ENCODE measurements at regions not wholly inside any gene's neighbourhood (a gene's known extent, or its start where the extent isn't known, plus 50 kb on each side); places are given as distances from the start of the nearest gene placed in this dataset.
"Not testable (repeated sequence)": the region's sequence is repeated elsewhere in the genome, so short reads cannot be mapped to it uniquely, and the experiment has no call there.

DNA sequence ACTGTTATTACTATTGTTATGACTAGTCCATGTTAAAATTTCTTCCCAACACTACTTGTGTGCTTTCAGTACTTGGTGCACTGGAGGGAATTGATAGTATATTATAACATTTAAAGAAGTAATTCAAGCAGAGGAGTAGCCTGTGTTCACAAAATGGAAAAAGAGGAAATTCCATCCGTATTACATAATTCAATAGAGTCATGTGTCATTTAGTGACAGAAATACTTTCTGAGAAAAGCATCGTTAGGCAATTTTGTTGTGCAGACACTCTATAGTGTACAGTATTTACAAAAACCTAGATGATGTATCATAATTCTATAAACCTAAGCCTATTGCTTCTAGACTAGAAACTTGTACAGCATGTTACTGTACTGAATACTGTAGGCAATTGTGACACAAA is 78.3 kb upstream of the PCSK5 start:
- DNase-seq: no peak

DNA sequence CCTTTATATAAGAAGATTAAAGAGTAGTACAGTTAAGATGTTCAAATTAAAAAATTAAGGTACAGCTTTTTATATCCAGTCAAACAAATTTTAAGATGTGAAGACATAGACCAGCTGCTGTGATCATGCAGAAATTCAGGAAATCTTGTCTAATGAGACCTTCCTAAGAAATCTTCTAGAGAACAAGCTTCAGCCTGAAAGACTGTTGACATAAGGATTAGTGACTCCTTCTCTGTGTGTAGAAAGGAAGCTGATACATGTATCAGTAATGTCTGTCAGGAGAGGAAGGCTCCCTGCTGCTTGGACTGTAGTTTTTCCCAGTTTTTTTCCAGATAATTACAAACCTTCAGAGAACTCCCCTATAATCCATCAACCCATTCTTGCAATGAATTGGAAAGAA is 75.8 kb upstream of the PCSK5 start:
- no peak for DNase-seq

DNA sequence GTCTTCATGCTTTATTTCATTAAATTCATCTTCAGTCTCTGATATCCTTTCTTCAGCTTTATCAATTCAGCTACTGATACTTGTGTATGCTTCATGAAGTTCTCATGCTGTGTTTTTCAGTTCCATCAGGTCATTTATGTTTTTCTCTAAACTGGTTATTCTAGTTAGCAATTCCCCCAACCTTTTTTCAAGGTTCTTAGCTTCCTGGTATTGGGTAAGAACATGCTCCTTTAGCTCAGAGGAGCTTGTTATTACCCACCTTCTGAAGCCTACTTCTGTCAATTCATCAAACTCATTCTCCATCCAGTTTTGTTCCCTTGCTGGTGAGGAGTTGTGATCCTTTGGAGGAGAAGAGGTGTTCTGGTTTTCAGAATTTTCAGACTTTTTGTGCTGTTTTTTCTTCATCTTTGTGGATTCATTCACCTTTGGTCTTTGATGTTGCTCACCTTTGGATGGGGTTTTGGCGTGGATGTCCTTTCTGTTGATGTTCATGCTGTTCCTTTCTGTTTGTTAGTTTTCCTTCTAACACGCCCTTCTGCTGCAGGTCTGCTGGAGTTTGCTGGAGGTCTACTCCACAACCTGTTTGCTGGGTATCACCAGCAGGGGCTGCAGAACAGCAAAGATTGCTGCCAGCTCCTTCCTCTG is 69.9 kb upstream of the PCSK5 start:
- not testable (repeated sequence) for DNase-seq

DNA sequence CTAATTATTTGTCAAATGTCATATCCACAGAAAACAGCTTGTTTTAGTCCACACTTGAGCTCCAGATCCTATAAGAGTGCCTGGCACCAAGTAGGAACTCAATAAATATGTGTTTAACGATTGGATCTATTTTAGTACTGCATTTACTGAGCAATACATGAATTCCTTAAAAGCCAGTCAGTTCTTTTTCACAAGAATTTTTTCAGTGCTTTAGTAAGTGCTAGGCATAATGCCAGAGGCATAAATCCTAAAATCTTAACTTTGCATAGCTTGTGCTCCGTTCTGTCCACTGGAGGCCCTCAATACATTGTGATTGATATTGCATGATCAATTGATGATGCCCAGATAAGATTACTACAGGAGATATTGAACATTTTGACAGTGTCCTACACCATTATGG is 67.3 kb upstream of the PCSK5 start:
- DNase-seq: no peak

DNA sequence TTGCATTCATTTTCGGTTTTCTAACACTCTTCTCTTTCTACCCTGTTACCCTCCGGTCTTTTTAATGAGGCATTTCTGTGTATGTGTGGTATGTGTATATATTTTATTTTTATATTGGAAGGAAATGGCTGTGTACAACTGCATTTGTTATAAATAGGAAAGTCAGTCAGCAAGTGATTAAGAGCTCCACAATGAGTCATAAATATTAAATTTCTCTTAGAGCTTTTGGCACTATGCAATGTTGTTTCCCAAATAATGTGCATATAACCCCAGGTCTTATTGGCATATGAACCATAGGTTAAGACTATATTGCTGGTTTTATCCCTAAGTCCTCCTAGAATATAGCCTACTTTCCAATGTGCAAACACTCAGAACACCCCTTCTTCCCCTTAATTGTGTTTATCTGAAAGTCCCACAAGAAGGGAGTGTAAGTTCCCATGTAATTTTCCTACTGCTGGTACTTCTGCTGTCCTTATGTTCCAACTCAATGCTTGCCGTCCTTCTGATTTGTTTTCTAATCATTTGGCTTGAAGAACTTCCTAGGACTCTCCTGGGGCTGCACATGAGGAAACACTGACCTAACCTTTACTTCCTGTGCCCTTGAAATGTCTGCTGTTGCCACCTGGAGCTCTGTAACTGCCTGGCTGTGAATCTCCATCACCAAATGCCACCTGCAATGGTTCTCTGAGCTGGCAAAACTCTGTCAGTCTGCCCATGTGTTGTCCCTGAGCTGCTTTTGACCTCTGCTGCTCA is 65.5 kb upstream of the PCSK5 start:
- no peak for DNase-seq

DNA sequence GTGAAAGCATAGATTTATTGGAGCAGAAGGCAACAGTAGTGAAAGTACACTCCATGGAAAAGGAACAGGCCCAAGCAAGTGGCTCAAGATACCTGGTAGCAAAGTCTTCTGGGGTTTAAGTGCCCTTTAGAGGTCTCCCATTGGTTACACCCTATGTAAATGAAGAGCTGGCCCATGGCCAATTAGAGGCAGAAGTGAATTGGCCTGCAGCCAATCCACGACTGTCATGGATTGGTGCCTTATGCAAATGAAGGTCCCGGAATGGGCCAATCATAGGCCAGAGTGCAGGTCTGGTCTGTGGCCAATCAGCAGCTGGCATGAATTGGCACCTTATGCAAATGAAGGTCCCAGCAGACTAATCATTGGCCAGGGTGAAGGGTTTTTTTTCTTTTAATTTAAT is 64.2 kb upstream of the PCSK5 start:
- no peak for DNase-seq

DNA sequence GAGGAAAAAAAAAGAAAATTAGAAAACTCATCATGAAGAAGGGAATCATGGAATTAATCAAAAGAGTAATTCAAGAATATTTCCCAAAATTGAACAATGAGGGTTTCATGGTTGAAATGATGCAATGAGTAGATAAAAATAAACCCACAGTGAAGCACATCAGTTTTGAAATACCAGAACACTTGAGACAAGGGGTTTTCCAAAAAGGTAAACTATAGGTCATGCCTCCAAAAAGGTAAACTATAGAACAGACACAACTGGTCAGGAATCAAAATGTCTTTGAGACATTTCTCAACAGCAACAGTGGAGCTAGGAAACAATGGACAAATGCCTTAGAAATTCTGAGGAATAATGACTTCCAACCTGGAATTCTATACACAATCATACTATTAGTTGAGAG is 60.2 kb upstream of the PCSK5 start:
- no peak for DNase-seq

DNA sequence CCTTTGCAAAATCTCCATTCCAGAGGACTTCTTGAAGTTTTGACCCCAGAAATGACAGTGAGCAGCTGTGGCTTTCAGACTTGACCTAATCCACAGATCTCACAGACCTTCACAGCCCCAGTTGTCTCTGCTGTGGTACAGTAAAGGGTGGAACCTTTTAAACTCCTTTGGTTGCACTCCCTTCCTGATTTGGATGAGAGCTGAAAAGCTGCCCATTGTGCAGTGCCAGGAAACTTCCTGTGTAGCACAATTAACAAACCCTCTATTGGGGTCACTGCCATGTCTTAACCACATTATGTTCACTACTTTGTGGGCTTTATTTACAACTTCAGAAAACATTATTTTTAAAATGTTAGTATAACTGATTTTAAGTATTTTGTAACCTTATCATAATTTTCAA is 56.7 kb upstream of the PCSK5 start:
- DNase-seq: no peak

DNA sequence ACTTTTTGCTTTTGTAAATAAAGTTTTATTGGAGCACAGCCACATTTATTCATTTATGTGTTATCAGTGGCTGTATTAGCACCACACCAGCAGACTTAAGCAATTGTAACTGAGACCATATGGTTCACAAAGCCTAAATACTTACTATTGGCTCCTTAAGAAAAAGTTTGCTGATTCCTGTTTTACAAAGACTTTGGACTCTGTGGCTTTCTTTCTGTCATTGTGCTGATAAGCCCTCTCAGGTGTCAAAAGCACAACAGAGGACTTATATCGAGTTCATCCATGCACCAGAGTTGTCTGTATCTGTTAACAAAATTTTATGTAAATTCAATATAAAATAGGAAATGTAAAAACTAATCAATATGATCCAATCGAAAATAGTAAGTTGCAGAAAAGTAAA is 55.6 kb upstream of the PCSK5 start:
- DNase-seq: no peak

Measured in activated CD4-positive, alpha-beta T cell treated with anti-CD3 and anti-CD28 coated beads, Interleukin-10, Interleukin-2, amounts not matched to agents 100 ng/mL and 50 ng/mL, durations not matched to agents 16 hours and 8 hours (primary cell).